ENCODE measurements at regions not wholly inside any gene's neighbourhood (a gene's known extent, or its start where the extent isn't known, plus 50 kb on each side); places are given as distances from the start of the nearest gene placed in this dataset.
A peak's percentile ranks its signal among the peaks of the same experiment; 100 is the strongest.

DNA sequence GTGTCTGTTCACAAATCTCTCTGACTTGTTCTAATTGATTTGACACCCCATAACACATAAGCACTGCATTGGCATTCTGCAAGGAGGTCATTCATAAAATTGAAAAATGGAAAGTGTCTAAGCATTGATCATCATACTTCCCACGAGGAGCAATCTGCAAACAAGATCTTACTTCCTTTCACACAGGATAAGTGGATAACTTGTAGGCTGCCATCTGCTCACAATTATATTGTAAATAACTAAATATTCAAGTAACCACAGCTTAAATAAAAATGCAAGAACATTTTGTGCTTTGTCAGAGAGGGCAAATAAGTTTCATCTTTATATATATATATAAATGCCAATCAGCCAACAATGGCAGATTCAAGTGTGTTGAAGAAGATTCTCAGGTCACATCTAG, 264.8 kb upstream of the ZC3H12C start:
- no peak overlapping the region for H3K4me3 ChIP-seq (ENCODE audit: low read length)

GRCh38 chr11:109838026-109838425, 255.2 kb upstream of the ZC3H12C start:
- no peak overlapping the region for H3K4me3 ChIP-seq (ENCODE audit: low read length)
- no peak for DNase-seq (ENCODE audit: low read depth, low spot score)

More for the DNA sequence above, 264.8 kb upstream of the ZC3H12C start:
- DNase-seq (ENCODE audit: low read depth, low spot score) = no peak

DNA sequence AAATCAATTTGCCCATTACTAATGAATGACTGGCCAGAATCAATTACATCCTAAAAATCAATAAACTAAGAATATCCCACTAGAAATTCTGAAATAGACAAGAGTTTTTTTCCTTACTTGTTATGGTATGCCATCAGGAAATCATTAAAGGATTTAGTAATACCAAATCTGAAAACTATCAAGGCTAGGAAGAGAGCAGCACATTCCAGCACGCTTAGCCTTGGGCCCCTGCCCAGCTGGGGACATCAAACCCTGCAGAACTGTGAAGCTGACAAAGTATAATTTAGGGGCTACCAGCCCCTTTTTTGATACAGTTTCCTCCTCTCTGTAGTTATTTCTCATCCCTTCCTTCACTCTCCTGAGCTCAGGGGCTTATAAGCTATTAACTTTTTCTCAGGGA, 247.8 kb upstream of the ZC3H12C start:
- no peak for DNase-seq (ENCODE audit: low read depth, low spot score)
- H3K4me3 ChIP-seq (ENCODE audit: low read length) = no peak overlapping the region

DNA sequence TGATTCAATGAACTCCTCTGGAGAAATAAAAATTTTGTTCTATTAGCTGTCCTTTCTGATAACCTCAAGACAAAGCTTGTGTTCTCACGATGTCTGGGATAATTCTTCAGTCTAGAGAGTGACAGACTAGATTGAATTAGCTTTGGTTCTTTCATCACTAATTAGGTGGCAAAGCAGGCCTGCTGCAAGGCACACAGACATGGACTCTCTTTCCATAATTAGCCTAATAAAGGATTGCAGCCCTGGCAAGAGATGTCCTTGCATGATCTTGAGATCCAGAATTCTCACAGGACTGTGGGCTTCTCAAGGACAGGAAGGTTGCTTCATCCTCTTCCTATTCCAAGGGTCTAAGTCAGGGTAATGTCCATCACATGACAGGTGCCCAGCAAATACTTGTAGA, 245.6 kb upstream of the ZC3H12C start:
- H3K4me3 ChIP-seq (ENCODE audit: low read length) = no peak overlapping the region
- DNase-seq (ENCODE audit: low read depth, low spot score) = no peak

GRCh38 chr11:109849051-109849450, 244.1 kb upstream of the ZC3H12C start:
- no peak for DNase-seq (ENCODE audit: low read depth, low spot score)
- no peak overlapping the region for H3K4me3 ChIP-seq (ENCODE audit: low read length)

- DNase-seq (ENCODE audit: low read depth, low spot score) = no peak
- no peak overlapping the region for H3K4me3 ChIP-seq (ENCODE audit: low read length)
Measured at GRCh38 chr11:109849946-109850345, 243.2 kb upstream of the ZC3H12C start.

DNA sequence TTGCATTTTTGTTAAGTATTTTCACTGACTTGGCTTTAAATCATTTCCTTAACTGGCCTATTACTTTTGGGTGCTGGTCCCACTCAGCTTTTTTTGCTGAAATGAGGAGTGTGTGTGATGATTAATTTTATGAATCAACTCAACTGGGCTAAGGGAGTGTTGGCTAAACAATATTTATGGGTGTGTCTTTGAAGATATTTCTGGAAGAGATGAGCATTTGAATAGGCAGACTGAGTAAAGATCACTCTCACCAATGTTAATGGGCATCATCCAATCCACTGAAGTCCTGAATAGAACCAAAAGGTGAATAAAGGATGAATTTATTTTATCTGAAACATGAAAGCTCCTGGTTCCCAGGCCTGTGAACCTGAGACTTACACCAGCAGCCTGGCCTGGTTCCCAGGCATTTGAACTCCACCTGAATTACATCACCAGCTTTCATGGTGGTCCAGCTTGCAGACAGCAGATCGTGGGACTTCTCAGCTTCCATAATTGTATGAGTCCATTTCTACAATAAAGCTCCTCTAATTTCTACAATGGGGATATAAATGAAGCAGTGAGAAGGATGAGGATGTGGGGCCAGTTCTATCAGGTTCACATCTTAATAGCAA, 241.3 kb upstream of the ZC3H12C start:
- no peak for DNase-seq (ENCODE audit: low read depth, low spot score)
- no peak overlapping the region for H3K4me3 ChIP-seq (ENCODE audit: low read length)

DNA sequence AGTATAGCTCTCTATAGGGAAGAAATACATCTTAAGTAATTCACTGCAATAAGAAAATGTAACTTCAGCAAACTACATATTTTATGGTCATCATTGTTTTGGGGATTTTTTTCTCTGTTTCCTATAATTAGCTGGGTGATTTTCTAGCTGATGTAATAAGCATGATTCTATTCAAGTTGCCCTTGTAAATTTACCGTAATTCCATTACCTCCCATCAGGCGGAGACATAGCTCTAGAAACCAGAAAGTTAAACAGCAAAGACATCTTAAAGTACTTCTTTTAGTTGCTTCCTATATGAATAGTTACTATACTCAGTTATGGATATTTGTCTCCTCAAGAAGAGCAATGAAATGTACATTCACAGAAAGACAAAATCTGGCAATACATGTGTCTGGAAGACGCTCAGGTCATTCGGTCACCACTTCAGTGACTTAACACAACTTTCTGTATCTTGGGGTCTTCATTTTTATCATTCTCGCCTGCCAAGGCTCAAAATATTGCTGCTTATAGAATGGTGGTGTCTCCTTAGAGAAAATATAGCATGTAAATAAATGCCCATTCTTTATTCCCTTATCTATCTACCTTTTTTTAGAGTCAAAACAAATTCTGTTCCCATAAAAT, 239.9 kb upstream of the ZC3H12C start:
- no peak overlapping the region for H3K4me3 ChIP-seq (ENCODE audit: low read length)
- peak; percentile 49 for DNase-seq (ENCODE audit: low read depth, low spot score)

GRCh38 chr11:109854731-109855130, 238.5 kb upstream of the ZC3H12C start:
- no peak for DNase-seq (ENCODE audit: low read depth, low spot score)
- no peak overlapping the region for H3K4me3 ChIP-seq (ENCODE audit: low read length)

- DNase-seq (ENCODE audit: low read depth, low spot score) = no peak
- H3K4me3 ChIP-seq (ENCODE audit: low read length) = no peak overlapping the region
Measured at GRCh38 chr11:109856928-109857327, 236.3 kb upstream of the ZC3H12C start.

GRCh38 chr11:109857637-109858036, 235.6 kb upstream of the ZC3H12C start:
- DNase-seq (ENCODE audit: low read depth, low spot score) = no peak
- no peak overlapping the region for H3K4me3 ChIP-seq (ENCODE audit: low read length)

DNA sequence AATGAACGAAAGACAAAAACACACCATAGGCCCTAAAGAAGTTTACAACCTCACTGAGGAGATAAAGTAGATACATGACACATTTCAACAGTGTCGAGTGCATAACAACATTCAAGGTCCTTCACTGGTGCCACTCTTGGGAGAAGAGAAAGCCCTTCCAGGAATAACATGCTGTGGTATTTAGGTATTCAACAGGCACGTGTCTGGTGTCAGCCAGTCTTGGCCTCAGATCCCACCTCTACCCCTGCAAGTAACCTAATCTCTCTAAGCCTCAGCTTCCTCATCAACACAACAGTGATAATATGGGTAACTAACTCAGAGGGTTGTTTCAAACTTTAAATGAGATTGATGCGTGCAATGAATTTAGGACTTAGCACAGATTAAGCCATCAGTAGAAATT, 235.0 kb upstream of the ZC3H12C start:
- no peak for DNase-seq (ENCODE audit: low read depth, low spot score)
- H3K4me3 ChIP-seq (ENCODE audit: low read length) = no peak overlapping the region

GRCh38 chr11:109859045-109859724, 234.0 kb upstream of the ZC3H12C start:
- no peak for DNase-seq (ENCODE audit: low read depth, low spot score)
- H3K4me3 ChIP-seq (ENCODE audit: low read length) = no peak overlapping the region

- H3K4me3 ChIP-seq (ENCODE audit: low read length) = no peak overlapping the region
- DNase-seq (ENCODE audit: low read depth, low spot score) = no peak
Measured at GRCh38 chr11:109862835-109863234, 230.4 kb upstream of the ZC3H12C start.

DNA sequence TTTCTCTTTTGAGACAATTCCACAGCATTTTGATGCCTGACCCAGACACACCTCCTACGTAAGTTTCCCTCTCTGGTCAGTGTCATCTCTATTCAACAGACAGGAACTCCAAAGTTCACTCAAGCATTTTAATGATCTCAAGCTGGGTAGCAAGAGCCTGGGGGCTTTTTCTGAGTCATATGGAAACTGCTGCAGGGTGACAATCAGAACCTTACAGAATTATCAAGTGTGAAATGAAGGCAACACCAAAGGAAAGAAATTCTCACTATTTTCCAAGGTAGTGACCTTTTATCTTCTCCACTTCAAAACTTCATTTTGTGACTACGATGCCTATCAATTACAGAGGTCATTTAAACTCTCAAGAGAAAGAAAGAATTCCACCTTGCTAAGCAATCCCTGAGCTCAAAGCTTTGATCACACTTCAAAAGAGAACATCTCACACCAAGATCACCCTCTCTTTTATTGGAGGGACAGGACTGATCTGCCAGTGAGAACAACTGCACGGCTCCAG, 229.0 kb upstream of the ZC3H12C start:
- DNase-seq (ENCODE audit: low read depth, low spot score) = no peak
- no peak overlapping the region for H3K4me3 ChIP-seq (ENCODE audit: low read length)

DNA sequence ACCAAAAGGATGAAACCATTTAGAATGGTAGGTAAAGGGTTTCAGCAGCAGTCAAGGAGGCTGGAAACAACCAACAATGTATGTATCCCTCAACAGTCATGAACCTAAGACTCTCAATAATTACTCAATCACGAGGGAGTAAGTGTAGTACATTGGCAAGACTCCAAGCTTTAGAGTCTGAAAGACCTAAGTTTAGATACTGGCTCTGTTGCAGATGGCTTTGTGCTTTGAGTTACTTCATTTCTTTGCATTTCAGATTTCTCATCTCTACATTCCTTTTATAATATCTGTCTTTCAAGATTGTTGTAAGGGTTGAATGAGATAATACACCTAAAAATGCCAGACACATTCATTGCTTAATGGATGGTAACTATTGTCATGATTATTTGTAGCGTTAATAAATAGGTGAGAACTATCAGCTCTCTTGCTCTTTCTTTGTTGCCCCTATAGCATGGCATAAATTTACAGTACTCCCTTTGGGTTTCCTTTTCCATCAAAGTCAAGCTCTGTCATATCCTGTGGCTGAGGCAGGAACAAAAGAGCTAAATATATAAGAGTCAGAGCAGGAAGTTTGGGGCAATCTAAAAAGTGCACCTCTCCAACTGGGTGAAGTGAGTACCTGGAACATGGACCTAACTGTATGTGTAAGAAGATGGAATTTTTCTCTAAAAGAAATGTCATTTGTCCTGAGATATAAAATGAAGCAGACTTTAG, 228.2 kb upstream of the ZC3H12C start:
- no peak for DNase-seq (ENCODE audit: low read depth, low spot score)

DNA sequence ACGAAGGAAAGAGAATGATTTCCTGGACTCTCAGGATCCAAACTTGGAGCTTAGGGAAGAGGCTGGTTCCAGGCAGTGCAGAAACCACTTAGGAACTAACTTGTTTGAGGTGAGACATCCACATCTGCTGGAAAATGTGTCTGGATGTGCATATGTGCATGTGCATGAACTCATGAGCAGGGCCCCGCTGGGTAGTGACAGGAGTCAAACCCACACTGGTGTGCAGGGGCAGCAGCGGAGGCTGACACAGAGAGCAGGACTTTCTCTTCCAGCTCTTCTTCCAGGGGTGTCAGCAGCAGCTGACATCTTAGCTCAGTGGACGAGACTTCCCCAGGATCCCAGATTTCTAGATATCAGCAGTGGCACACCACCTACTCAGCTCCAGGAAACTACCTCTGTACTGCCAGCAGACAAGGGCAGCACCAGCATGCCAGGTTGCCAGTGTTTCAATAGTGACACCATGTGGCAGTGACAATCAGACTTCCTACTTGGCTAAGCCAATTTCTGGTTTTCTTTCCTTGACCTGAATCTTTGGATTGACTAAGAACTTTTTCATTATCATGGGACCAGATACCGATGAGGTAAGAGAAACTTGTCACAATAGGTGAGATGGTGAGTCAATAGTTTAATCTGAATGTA, 227.5 kb upstream of the ZC3H12C start:
- DNase-seq (ENCODE audit: low read depth, low spot score) = peak; percentile 14
- no peak overlapping the region for H3K4me3 ChIP-seq (ENCODE audit: low read length)

More for the DNA sequence above, 228.2 kb upstream of the ZC3H12C start:
- H3K4me3 ChIP-seq (ENCODE audit: low read length) = no peak overlapping the region

DNA sequence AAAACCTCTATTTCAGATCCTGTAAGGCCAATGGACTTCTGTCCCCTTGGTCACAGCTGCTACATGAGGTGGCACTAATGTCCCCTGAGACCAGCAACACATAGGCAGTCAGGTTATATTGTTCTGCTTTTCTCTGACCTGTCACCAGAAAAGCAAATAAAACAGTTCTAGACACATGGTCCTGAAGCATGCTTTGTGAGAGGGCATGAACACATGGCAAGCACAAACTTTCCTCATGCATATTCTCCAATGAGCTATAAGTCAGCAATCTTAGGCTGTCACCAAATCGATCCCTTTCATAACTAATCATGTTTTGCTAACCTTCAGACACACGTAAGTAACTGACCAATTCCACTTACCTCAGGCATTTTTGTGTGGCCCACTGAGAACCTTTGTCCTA, 225.4 kb upstream of the ZC3H12C start:
- H3K4me3 ChIP-seq (ENCODE audit: low read length) = no peak overlapping the region
- DNase-seq (ENCODE audit: low read depth, low spot score) = no peak

DNA sequence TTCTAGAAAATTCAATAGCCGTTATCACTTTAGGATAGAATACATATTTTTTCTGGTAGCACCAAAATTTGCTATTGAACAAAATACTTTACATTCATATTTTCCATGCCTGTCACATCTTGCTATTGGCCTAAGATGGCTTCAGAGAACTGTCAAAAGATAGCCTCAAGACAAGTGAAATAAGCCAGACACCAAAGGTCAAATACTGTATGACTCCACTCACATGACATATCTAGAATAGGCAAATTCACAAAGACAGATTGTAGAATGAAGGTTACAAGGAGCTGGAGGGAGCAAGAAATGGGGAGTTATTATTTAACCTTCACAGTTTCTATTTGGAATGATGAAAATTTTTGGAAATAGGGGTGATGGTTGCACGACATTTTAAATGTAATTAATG, 223.7 kb upstream of the ZC3H12C start:
- DNase-seq (ENCODE audit: low read depth, low spot score) = no peak

More for the DNA sequence above, 223.7 kb upstream of the ZC3H12C start:
- no peak overlapping the region for H3K4me3 ChIP-seq (ENCODE audit: low read length)

Data from Jurkat, Clone E6-1 (cell line).